CD4-positive, alpha-beta T cell treated with Interleukin-15 for 4 hours (primary cell): ENCODE measurements at regions not wholly inside any gene's neighbourhood (a gene's known extent, or its start where the extent isn't known, plus 50 kb on each side); places are given as distances from the start of the nearest gene placed in this dataset.

Source experiments
- DNase-seq: peaks from one replicate; pipeline ENCODE4 v3.0.0-alpha.2; 2020; ENCODE audit warnings: low spot score

GRCh38 chr9:107210775-107211174 lies 72.3 kb upstream of the RAD23B start:
- no peak for DNase-seq

GRCh38 chr9:107211284-107211923 lies 71.7 kb upstream of the RAD23B start:
- no peak for DNase-seq

- no peak for DNase-seq
Observed at GRCh38 chr9:107212613-107213012, 70.5 kb upstream of the RAD23B start.

- no peak for DNase-seq
Observed at GRCh38 chr9:107213080-107213479, 70.0 kb upstream of the RAD23B start.

- DNase-seq = peak; percentile 40
Observed at GRCh38 chr9:107213561-107214028, 69.5 kb upstream of the RAD23B start.

GRCh38 chr9:107214381-107214780 lies 68.7 kb upstream of the RAD23B start:
- DNase-seq = no peak

GRCh38 chr9:107214915-107215314 lies 68.2 kb upstream of the RAD23B start:
- DNase-seq = no peak

- DNase-seq = no peak
Observed at GRCh38 chr9:107215381-107215780, 67.7 kb upstream of the RAD23B start.

GRCh38 chr9:107216329-107216728 lies 66.8 kb upstream of the RAD23B start:
- DNase-seq = no peak

- DNase-seq = no peak
Observed at GRCh38 chr9:107218829-107219485, 64.1 kb upstream of the RAD23B start.

GRCh38 chr9:107219486-107220077 lies 63.5 kb upstream of the RAD23B start:
- no peak for DNase-seq

GRCh38 chr9:107221321-107221720 lies 61.8 kb upstream of the RAD23B start:
- DNase-seq = no peak

GRCh38 chr9:107222020-107222522 lies 61.0 kb upstream of the RAD23B start:
- no peak for DNase-seq

- no peak for DNase-seq
Observed at GRCh38 chr9:107223381-107223780, 59.7 kb upstream of the RAD23B start.

GRCh38 chr9:107224252-107224651 lies 58.8 kb upstream of the RAD23B start:
- DNase-seq = no peak

- DNase-seq = no peak
Observed at GRCh38 chr9:107226421-107226820, 56.7 kb upstream of the RAD23B start.

GRCh38 chr9:107227774-107228173 lies 55.3 kb upstream of the RAD23B start:
- DNase-seq = no peak

GRCh38 chr9:107228496-107229039 lies 54.5 kb upstream of the RAD23B start:
- no peak for DNase-seq

- no peak for DNase-seq
Observed at GRCh38 chr9:107229241-107229741, 53.8 kb upstream of the RAD23B start.
